Fibroblast of pulmonary artery (primary cell): ENCODE measurements at regions not wholly inside any gene's neighbourhood (a gene's known extent, or its start where the extent isn't known, plus 50 kb on each side); places are given as distances from the start of the nearest gene placed in this dataset.

ENCODE experiments used
- DNase-seq: peaks from one replicate; pipeline ENCODE4 v3.0.0-alpha.2; 2010; ENCODE audit warnings: low read depth
- H3K4me3 ChIP-seq: replicated peaks from 2 replicates; pipeline ENCODE4 v1.5.1; 2011; ENCODE audit warnings: low read depth, mild to moderate bottlenecking, control low read depth, low read length, moderate library complexity
- TF ChIP-seq, protein P1 (sequence below): IDR thresholded peaks from 2 replicates; pipeline ENCODE4 v1.5.1; 2011; ENCODE audit warnings: mild to moderate bottlenecking, control low read depth, low read length, inconsistent platforms; ENCODE audit errors: missing control alignments

DNA sequence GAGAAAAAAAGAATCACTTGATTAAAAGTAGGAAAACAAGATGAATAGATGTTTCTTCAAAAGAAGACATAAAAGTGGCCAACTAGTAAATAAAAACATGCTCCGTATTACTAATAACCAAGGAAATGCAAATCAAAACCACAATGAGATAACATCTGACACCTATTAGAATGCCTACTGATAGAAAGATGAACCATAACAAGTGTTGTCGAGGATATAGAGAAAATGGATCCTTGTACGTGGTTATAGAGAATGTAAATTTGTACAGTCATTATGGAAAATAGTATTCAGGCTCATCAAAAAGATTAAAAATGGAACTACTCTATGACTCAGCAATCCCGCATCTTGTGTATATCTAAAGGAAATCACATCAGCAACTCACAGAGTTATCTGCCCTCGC lies 415.8 kb upstream of the SLITRK5 start:
- no peak overlapping the region for H3K4me3 ChIP-seq
- TF ChIP-seq, protein P1, sequence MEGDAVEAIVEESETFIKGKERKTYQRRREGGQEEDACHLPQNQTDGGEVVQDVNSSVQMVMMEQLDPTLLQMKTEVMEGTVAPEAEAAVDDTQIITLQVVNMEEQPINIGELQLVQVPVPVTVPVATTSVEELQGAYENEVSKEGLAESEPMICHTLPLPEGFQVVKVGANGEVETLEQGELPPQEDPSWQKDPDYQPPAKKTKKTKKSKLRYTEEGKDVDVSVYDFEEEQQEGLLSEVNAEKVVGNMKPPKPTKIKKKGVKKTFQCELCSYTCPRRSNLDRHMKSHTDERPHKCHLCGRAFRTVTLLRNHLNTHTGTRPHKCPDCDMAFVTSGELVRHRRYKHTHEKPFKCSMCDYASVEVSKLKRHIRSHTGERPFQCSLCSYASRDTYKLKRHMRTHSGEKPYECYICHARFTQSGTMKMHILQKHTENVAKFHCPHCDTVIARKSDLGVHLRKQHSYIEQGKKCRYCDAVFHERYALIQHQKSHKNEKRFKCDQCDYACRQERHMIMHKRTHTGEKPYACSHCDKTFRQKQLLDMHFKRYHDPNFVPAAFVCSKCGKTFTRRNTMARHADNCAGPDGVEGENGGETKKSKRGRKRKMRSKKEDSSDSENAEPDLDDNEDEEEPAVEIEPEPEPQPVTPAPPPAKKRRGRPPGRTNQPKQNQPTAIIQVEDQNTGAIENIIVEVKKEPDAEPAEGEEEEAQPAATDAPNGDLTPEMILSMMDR = no peak
- DNase-seq = no peak

DNA sequence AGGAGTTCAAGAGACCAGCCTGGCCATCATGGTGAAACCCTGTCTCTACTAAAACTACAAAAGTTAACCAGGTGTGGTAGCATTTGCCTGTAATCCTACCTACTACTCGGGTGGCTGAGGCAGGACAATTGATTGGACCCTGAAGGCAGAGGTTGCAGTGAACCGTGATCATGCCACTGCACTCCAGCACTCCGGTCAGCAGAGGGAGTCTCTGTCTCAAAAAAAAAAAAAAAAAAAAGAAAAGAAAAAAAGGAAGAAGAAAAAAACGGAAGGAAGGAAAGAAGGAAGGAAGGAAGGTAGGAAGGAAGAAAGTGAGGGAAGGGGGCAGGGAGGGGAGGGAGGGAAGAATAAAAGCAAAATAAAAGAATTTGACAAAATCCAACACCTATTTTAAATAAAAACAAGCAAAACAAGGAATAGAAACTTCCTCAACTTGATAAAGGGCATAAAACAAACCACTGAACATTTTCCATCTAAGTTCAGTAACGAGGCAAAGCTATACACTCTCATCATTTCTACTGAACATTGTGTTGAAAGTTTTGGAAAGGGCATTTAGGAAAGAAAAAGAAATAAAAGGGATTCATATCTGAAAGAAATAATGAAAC lies 411.6 kb upstream of the SLITRK5 start:
- no peak overlapping the region for H3K4me3 ChIP-seq
- TF ChIP-seq, protein P1 = peak; percentile 1
- no peak for DNase-seq

DNA sequence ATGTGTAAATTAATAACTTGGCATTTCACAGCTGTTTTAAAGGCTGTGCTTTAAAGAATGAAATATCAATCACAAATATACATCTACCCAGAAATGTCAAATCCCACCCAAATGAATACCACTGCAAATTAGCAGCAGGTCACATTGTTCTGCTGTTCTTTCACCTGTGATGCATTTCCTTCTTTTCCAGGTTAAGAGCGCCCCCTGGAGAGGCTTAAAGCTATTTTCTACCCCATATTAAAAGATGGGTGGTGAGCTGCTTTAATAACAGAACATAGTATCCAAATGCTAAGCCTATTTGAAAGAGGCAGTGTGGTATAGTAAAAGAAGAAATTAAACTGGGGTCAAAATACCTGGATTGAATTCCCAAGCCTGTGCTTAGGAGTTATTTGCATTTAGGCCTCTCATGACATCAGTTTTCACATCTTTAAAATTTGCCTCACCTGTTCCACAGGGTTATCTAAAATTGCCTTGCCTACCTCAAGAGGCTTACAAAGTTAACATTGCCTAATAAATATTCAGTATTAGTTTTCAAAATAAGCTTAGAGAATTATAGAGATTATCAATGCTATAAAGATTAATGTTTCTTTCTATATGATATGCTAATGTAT lies 396.9 kb upstream of the SLITRK5 start:
- DNase-seq = peak; percentile 25

DNA sequence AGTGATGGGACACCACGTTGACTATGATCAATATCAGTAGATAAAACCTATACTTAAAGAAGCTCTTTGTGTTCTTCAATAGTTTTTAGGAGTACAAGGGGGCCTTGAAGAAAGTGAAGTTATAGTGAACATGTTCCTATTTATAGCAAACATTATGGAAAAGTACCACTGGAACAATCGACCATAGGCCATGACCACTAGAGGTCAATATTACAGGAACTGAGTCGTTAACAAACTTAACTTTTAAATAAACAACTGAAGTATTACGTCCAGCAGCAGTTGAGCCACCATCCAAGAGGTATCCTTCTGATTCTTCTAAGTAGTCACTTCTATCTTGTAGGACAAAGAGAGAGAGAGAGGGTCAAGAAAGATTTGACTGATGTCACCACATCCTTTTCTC lies 391.0 kb upstream of the SLITRK5 start:
- DNase-seq = no peak
- TF ChIP-seq, protein P1 = no peak
- H3K4me3 ChIP-seq = no peak overlapping the region

More for the DNA sequence above, 396.9 kb upstream of the SLITRK5 start:
- TF ChIP-seq, protein P1 = peak; percentile 28
- no peak overlapping the region for H3K4me3 ChIP-seq

DNA sequence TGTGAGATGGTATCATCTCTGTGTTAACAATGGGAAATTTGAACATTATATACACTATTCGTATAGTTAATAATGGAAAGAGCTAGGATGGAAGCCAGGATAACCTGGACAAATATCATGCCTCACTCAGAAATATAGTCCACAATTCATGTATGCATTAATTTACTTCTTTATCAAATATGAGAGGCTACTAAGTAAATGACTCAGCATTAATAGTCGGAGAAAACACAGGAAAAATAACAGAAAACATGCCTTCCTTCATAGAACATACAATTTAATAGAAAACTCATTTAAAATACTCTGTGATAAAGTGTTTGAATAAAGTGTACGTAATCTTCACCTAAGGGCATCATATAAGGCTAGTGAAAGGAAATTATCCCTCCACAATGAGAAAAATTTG lies 383.4 kb upstream of the SLITRK5 start:
- no peak overlapping the region for H3K4me3 ChIP-seq
- TF ChIP-seq, protein P1 = no peak
- DNase-seq = no peak

DNA sequence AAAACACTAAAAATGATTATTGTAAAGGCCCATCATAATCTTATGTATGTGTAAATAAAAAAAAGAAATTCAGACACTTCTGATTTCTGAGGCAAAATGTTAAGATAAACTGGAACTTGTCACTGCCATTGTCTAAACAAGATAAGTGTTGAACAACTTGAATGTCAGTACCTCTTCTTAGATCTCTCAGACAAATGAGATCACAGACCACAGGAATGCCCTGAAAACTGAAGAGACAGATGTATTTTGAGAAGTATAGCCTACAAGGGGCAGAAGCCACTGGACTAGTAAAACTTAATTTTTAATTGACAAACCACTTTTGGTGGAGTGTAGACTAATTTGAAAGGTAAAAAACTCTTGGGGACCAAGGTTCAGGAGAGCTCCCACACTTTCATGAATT lies 375.5 kb upstream of the SLITRK5 start:
- no peak overlapping the region for H3K4me3 ChIP-seq

More for the DNA sequence above, 375.5 kb upstream of the SLITRK5 start:
- TF ChIP-seq, protein P1 = no peak
- no peak for DNase-seq
